SK-N-SH (cell line): ENCODE measurements at regions not wholly inside any gene's neighbourhood (a gene's known extent, or its start where the extent isn't known, plus 50 kb on each side); places are given as distances from the start of the nearest gene placed in this dataset.

ENCODE experiments used
- CTCF ChIP-seq: fragments of 200-600 bp; sonication (generic); IDR thresholded peaks from 2 replicates; pipeline ENCODE4 v1.6.1; 2017; ENCODE audit warnings: antibody characterized with exemption, mild to moderate bottlenecking, moderate library complexity
- FOSL2 ChIP-seq: IDR thresholded peaks from 2 replicates; pipeline ENCODE4 v1.4.0; 2012; ENCODE audit warnings: low read depth, mild to moderate bottlenecking, moderate library complexity, borderline replicate concordance
- FOXJ3 ChIP-seq: sonication (generic); formaldehyde crosslinking; IDR thresholded peaks from 2 replicates; pipeline ENCODE4 v1.5.1; 2020; ENCODE audit warnings: mild to moderate bottlenecking, missing genetic modification reagents
- GABPA ChIP-seq: IDR thresholded peaks from 2 replicates; pipeline ENCODE4 v1.4.0; 2012; ENCODE audit warnings: low read depth, mild to moderate bottlenecking
- JUND ChIP-seq: IDR thresholded peaks from 2 replicates; pipeline ENCODE4 v1.4.0; 2012
- NRF1 ChIP-seq: IDR thresholded peaks from 2 replicates; pipeline ENCODE4 v1.6.1; 2012; ENCODE audit warnings: low read depth, mild to moderate bottlenecking, low read length
- POLR2AphosphoS5 ChIP-seq: IDR thresholded peaks from 2 replicates; pipeline ENCODE4 v1.6.1; 2012; ENCODE audit warnings: low read depth, low read length
- RAD21 ChIP-seq: IDR thresholded peaks from 2 replicates; pipeline ENCODE4 v1.6.1; 2012; ENCODE audit warnings: mild to moderate bottlenecking, low read length
- RFX5 ChIP-seq: IDR thresholded peaks from 2 replicates; pipeline ENCODE4 v1.6.1; 2012; ENCODE audit warnings: mild to moderate bottlenecking, improper control_type of control experiment, low read length
- TEAD4 ChIP-seq: IDR thresholded peaks from 2 replicates; pipeline ENCODE4 v1.4.0; 2012; ENCODE audit warnings: mild to moderate bottlenecking, borderline replicate concordance; ENCODE audit not compliant: insufficient read depth
- USF2 ChIP-seq: fragments of 150-350 bp; IDR thresholded peaks from 2 replicates; pipeline ENCODE4 v1.6.1; 2017; ENCODE audit warnings: antibody characterized with exemption, low read length, low read depth, borderline replicate concordance
- YY1 ChIP-seq: IDR thresholded peaks from 2 replicates; pipeline ENCODE4 v1.4.0; 2012; ENCODE audit warnings: low read depth, mild to moderate bottlenecking
- TF ChIP-seq, protein P1 (sequence below): fragments of 150-350 bp; IDR thresholded peaks from 2 replicates; pipeline ENCODE4 v1.6.1; 2016; ENCODE audit warnings: mild to moderate bottlenecking, low read depth, low read length
- TF ChIP-seq, protein P2 (sequence below): IDR thresholded peaks from 2 replicates; pipeline ENCODE4 v1.6.1; 2012; ENCODE audit warnings: mild to moderate bottlenecking, low read depth, low read length, moderate library complexity

GRCh38 chr20:50343490-50344179 lies 153.0 kb downstream of the CEBPB start:
- TF ChIP-seq GABPA (no peak), CTCF (no peak), RAD21 (no peak), FOXJ3 (CRISPR knock-in tag) (no peak), NRF1 (no peak), POLR2AphosphoS5 (no peak), RFX5 (no peak), YY1 (no peak), TEAD4 (no peak), JUND (no peak), FOSL2 (no peak), USF2 (no peak)
- TF ChIP-seq, protein P1, sequence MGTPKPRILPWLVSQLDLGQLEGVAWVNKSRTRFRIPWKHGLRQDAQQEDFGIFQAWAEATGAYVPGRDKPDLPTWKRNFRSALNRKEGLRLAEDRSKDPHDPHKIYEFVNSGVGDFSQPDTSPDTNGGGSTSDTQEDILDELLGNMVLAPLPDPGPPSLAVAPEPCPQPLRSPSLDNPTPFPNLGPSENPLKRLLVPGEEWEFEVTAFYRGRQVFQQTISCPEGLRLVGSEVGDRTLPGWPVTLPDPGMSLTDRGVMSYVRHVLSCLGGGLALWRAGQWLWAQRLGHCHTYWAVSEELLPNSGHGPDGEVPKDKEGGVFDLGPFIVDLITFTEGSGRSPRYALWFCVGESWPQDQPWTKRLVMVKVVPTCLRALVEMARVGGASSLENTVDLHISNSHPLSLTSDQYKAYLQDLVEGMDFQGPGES, result no peak
- TF ChIP-seq, protein P2, sequence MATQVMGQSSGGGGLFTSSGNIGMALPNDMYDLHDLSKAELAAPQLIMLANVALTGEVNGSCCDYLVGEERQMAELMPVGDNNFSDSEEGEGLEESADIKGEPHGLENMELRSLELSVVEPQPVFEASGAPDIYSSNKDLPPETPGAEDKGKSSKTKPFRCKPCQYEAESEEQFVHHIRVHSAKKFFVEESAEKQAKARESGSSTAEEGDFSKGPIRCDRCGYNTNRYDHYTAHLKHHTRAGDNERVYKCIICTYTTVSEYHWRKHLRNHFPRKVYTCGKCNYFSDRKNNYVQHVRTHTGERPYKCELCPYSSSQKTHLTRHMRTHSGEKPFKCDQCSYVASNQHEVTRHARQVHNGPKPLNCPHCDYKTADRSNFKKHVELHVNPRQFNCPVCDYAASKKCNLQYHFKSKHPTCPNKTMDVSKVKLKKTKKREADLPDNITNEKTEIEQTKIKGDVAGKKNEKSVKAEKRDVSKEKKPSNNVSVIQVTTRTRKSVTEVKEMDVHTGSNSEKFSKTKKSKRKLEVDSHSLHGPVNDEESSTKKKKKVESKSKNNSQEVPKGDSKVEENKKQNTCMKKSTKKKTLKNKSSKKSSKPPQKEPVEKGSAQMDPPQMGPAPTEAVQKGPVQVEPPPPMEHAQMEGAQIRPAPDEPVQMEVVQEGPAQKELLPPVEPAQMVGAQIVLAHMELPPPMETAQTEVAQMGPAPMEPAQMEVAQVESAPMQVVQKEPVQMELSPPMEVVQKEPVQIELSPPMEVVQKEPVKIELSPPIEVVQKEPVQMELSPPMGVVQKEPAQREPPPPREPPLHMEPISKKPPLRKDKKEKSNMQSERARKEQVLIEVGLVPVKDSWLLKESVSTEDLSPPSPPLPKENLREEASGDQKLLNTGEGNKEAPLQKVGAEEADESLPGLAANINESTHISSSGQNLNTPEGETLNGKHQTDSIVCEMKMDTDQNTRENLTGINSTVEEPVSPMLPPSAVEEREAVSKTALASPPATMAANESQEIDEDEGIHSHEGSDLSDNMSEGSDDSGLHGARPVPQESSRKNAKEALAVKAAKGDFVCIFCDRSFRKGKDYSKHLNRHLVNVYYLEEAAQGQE, result no peak
